GDM1 (cell line): ENCODE measurements at regions not wholly inside any gene's neighbourhood (a gene's known extent, or its start where the extent isn't known, plus 50 kb on each side); places are given as distances from the start of the nearest gene placed in this dataset.
"Not testable (repeated sequence)": the region's sequence is repeated elsewhere in the genome, so short reads cannot be mapped to it uniquely, and the experiment has no call there.

ENCODE experiments used
- DNase-seq: peaks from one replicate; lab custom pipeline; 2025; lab: John Stamatoyannopoulos, UW

GRCh38 chr11:71153005-71153390 is 99.4 kb downstream of the SHANK2 start:
- DNase-seq = no peak

- DNase-seq = not testable (repeated sequence)
These were observed 99.9 kb downstream of the SHANK2 start for GRCh38 chr11:71152312-71153004.

GRCh38 chr11:71151561-71151960 is 100.8 kb downstream of the SHANK2 start:
- no peak for DNase-seq

- no peak for DNase-seq
These were observed 101.5 kb downstream of the SHANK2 start for GRCh38 chr11:71150859-71151258.

GRCh38 chr11:71148716-71149115 is 103.7 kb downstream of the SHANK2 start:
- DNase-seq = no peak

- DNase-seq = no peak
These were observed 105.0 kb downstream of the SHANK2 start for GRCh38 chr11:71147331-71147730.

GRCh38 chr11:71146846-71147245 is 105.5 kb downstream of the SHANK2 start:
- DNase-seq = no peak

GRCh38 chr11:71145988-71146824 is 106.2 kb downstream of the SHANK2 start:
- DNase-seq = no peak

- DNase-seq = no peak
These were observed 107.0 kb downstream of the SHANK2 start for GRCh38 chr11:71145368-71145767.

- DNase-seq = no peak
These were observed 107.6 kb downstream of the SHANK2 start for GRCh38 chr11:71144736-71145135.

GRCh38 chr11:71144010-71144409 is 108.4 kb downstream of the SHANK2 start:
- DNase-seq = no peak

GRCh38 chr11:71140206-71140919 is 112.0 kb downstream of the SHANK2 start:
- DNase-seq = no peak

- no peak for DNase-seq
These were observed 112.7 kb downstream of the SHANK2 start for GRCh38 chr11:71139516-71140205.

- no peak for DNase-seq
These were observed 113.5 kb downstream of the SHANK2 start for GRCh38 chr11:71138737-71139425.

- DNase-seq = no peak
These were observed 115.0 kb downstream of the SHANK2 start for GRCh38 chr11:71137376-71137775.

GRCh38 chr11:71136095-71136845 is 116.1 kb downstream of the SHANK2 start:
- DNase-seq = no peak

GRCh38 chr11:71135112-71135511 is 117.3 kb downstream of the SHANK2 start:
- no peak for DNase-seq

- DNase-seq = no peak
These were observed 118.4 kb downstream of the SHANK2 start for GRCh38 chr11:71133946-71134345.

- no peak for DNase-seq
These were observed 120.5 kb downstream of the SHANK2 start for GRCh38 chr11:71131861-71132260.

- DNase-seq = no peak
These were observed 122.3 kb downstream of the SHANK2 start for GRCh38 chr11:71130106-71130505.

GRCh38 chr11:71129624-71130023 is 122.8 kb downstream of the SHANK2 start:
- peak; percentile 21 for DNase-seq
